COLO668 (cell line): ENCODE measurements at regions not wholly inside any gene's neighbourhood (a gene's known extent, or its start where the extent isn't known, plus 50 kb on each side); places are given as distances from the start of the nearest gene placed in this dataset.

Experiments used
- DNase-seq: peaks from one replicate; lab custom pipeline; 2025; ENCODE audit not compliant: unreplicated experiment; lab: John Stamatoyannopoulos, UW

GRCh38 chr2:177147093-177147694 is 65.4 kb upstream of the HNRNPA3 start:
- DNase-seq, result peak; percentile 17

GRCh38 chr2:177147834-177148445 is 64.7 kb upstream of the HNRNPA3 start:
- DNase-seq, result no peak

- peak; percentile 74 for DNase-seq
Observed at GRCh38 chr2:177148477-177149154, 64.0 kb upstream of the HNRNPA3 start.

- no peak for DNase-seq
Observed at GRCh38 chr2:177149155-177149503, 63.5 kb upstream of the HNRNPA3 start.

- no peak for DNase-seq
Observed at GRCh38 chr2:177153805-177154204, 58.8 kb upstream of the HNRNPA3 start.

GRCh38 chr2:177154809-177155208 is 57.8 kb upstream of the HNRNPA3 start:
- DNase-seq, result no peak

GRCh38 chr2:177155631-177156030 is 57.0 kb upstream of the HNRNPA3 start:
- DNase-seq, result no peak

GRCh38 chr2:177161741-177162460 is 50.7 kb upstream of the HNRNPA3 start:
- DNase-seq, result no peak
